ENCODE measurements at regions not wholly inside any gene's neighbourhood (a gene's known extent, or its start where the extent isn't known, plus 50 kb on each side); places are given as distances from the start of the nearest gene placed in this dataset.

DNA sequence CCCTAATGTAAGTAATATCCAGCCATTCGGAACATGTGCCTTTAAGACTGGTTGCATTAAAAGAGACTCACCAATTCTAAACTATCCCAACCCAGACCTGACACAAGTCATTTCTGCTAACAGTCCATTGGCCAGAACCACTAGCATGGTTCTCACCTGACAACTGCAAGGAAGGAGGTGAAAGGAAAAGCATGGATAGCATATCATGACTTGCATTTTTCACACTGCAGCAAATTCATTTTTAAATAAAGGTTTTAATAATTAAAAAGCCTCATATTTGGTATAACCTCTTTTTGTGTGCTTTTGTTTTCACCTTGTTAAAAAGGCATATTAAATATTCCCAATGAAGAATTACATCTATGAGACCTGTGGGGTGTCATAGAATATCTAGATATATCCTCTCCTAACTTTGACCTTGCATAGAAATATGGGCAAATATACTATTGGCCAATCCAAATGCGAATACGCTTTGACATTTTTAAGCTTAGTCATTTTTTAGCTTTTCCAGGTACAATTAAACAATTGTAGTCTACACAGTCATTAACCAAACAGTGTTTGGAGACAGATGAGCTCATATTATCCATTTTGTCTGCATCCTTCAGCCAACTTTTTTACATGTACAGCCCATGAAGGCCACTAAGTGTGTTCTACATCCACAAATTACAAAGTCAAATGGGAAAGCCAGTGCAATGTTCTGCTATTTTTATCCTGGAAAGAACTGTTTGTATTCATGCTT lies 295.3 kb downstream of the PDGFC start:
- H3K4me1 Mint-ChIP-seq, result peaks cover 11% of the 10 kb centered on the region
- no peak for DNase-seq (ENCODE audit: low spot score in 2 of 2, unreplicated experiment in 2 of 2)
- H3K36me3 Mint-ChIP-seq, result no peaks in the 10 kb centered on the region
- TF ChIP-seq CTCF (IDR thresholded peaks at IDR 0.05; ENCODE audit: unreplicated experiment), result no peak
- H3K27ac Mint-ChIP-seq, result no peak overlapping the region
- no peaks in the 10 kb centered on the region for H3K27me3 Mint-ChIP-seq (ENCODE audit: low read depth)
- H3K4me3 Mint-ChIP-seq, result no peak overlapping the region
- no peaks in the 10 kb centered on the region for H3K9me3 Mint-ChIP-seq

DNA sequence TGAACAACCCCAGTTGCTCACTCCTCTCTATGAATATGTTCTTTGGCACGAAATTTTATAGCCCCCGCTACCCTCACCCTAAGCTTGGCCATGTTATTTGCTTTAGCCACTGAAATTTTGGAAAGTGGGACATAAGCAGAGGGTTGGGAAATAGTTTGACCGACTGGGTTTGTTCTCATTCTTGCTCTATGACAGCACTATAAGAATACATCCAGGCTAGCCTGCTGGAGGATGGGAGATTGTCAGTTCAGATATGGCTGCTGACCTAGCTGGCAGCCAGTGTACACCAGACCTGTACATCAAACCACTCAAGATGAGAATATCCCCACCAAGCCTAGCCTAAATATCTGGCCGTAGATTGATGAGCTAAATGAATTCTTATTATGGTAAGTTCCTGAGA lies 298.1 kb downstream of the PDGFC start:
- Mint-ChIP-seq H3K9me3 (peaks cover 6% of the 10 kb centered on the region), H3K4me1 (peaks cover 11% of the 10 kb centered on the region)
- no peak for TF ChIP-seq CTCF (IDR thresholded peaks at IDR 0.05; ENCODE audit: unreplicated experiment)

GRCh38 chr4:156672492-156673305 lies 298.9 kb downstream of the PDGFC start:
- no peak for DNase-seq (ENCODE audit: low spot score in 2 of 2, unreplicated experiment in 2 of 2)
- peaks cover 11% of the 10 kb centered on the region for H3K4me1 Mint-ChIP-seq
- no peak overlapping the region for H3K4me3 Mint-ChIP-seq
- no peaks in the 10 kb centered on the region for H3K36me3 Mint-ChIP-seq
- peaks cover 6% of the 10 kb centered on the region for H3K9me3 Mint-ChIP-seq
- no peaks in the 10 kb centered on the region for H3K27me3 Mint-ChIP-seq (ENCODE audit: low read depth)
- H3K27ac Mint-ChIP-seq, result no peak overlapping the region
- TF ChIP-seq CTCF (IDR thresholded peaks at IDR 0.05; ENCODE audit: unreplicated experiment), result no peak

More for the DNA sequence above, 298.1 kb downstream of the PDGFC start:
- no peaks in the 10 kb centered on the region for H3K36me3 Mint-ChIP-seq
- H3K27me3 Mint-ChIP-seq (ENCODE audit: low read depth), result no peaks in the 10 kb centered on the region
- H3K4me3 Mint-ChIP-seq, result no peak overlapping the region
- DNase-seq (ENCODE audit: low spot score in 2 of 2, unreplicated experiment in 2 of 2), result no peak
- no peak overlapping the region for H3K27ac Mint-ChIP-seq

DNA sequence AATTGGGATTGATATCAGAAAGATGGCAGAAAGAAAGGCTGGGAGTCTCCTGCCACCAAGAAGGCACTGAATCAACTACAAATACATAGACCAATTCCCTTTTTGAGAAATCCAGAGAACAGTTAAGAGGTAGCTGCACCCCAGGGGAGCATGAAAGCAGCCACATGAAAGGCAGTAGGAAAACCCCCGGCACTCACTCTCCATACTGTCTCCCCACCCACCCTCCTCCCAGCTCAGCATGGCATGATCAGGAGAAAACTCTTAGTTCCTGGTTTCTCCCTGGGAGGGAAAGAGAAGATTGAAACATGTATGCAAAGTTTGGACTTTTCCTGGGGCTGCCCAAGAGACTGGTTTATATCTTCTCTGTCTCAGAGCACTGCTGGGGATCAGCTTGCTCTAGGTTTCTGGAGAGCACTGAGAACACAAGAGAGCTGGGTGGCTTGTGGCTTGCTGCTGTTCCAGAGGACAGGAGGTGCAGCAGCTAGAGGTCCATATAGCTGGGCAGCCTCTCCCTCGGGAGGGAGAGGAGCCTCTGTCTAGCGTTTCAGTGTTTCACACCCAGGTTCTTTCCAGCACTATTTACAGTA lies 305.7 kb downstream of the PDGFC start:
- Mint-ChIP-seq H3K4me3 (no peak overlapping the region), H3K9me3 (peaks cover 6% of the 10 kb centered on the region), H3K27me3 (ENCODE audit: low read depth) (no peaks in the 10 kb centered on the region), H3K27ac (no peak overlapping the region), H3K36me3 (no peaks in the 10 kb centered on the region), H3K4me1 (peaks cover 4% of the 10 kb centered on the region)
- no peak for TF ChIP-seq CTCF (IDR thresholded peaks at IDR 0.05; ENCODE audit: unreplicated experiment)
- DNase-seq (ENCODE audit: low spot score in 2 of 2, unreplicated experiment in 2 of 2), result no peak

DNA sequence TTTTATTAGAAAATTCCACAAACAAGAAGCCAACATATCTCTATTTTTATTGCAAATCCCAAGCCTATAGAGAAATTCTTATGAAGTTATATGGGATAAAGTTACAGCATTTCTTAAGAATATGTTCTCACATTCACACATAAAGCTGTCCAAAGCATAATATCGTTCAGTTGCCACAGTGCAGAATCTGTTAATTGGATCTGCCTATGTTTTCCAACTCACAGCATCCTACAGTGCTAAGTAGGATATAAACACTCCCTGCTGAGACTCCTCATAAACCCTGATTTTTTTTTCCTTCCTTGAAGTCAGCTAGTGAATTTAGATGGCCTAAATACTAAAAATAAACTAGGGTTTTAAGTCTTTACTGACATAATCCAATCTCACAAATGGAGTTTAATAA lies 307.9 kb downstream of the PDGFC start:
- H3K9me3 Mint-ChIP-seq, result no peaks in the 10 kb centered on the region
- H3K4me3 Mint-ChIP-seq, result no peak overlapping the region
- DNase-seq (ENCODE audit: low spot score in 2 of 2, unreplicated experiment in 2 of 2), result no peak
- no peak for TF ChIP-seq CTCF (IDR thresholded peaks at IDR 0.05; ENCODE audit: unreplicated experiment)
- no peaks in the 10 kb centered on the region for H3K36me3 Mint-ChIP-seq
- H3K27me3 Mint-ChIP-seq (ENCODE audit: low read depth), result no peaks in the 10 kb centered on the region
- no peak overlapping the region for H3K27ac Mint-ChIP-seq
- H3K4me1 Mint-ChIP-seq, result peaks cover 5% of the 10 kb centered on the region

All from mesothelial cell of epicardium (in vitro differentiated cells).